HepG2 (cell line): ENCODE measurements at regions not wholly inside any gene's neighbourhood (a gene's known extent, or its start where the extent isn't known, plus 50 kb on each side); places are given as distances from the start of the nearest gene placed in this dataset.

Experiments
- ATAC-seq: fragments of 200-7000 bp; cut with Tn5 transposase; 3 replicates; pipeline ENCODE4 v1.9.1; 2020; ENCODE audit warnings: mild to moderate bottlenecking, moderate library complexity
- BruUV-seq: library from RNA; stranded (reverse); fragments of 400-500 nt; replicated peaks from 2 replicates; lab custom pipeline; 2021; lab: Mats Ljungman, UMichigan
- CTCF ChIA-PET: fragments of 300-600 bp; formaldehyde crosslinking; extraction: SDS; loops from one replicate; lab custom pipeline; 2021; ENCODE audit warnings: low total read pairs, inconsistent platforms, low intra/inter-chr PET ratio; lab: Yijun Ruan, JAX
- POLR2A ChIA-PET: fragments of 350-600 bp; sonication (Branson Sonifier 250); formaldehyde crosslinking; loops from one replicate; lab custom pipeline; 2020; ENCODE audit warnings: antibody characterized with exemption, inconsistent platforms; lab: Yijun Ruan, JAX
- DNase-seq: peaks from one replicate; pipeline ENCODE4 v3.0.0-alpha.2; 2015; ENCODE audit warnings: low spot score
- FAIRE-seq: peaks from 3 replicates; lab custom pipeline; 2011; peaks lifted over from hg19 to GRCh38; lab: Jason Lieb, UNC
- H2AFZ ChIP-seq: one replicate; pipeline ENCODE4 v1.6.1; 2011; ENCODE audit warnings: low read length, inconsistent platforms
- H3K27ac ChIP-seq: fragments of 300-600 bp; 3 replicates; pipeline ENCODE4 v1.8.0; 2011; ENCODE audit warnings: mixed run types, mild to moderate bottlenecking, mixed read lengths, low read length, inconsistent platforms; ENCODE audit not compliant: insufficient read depth; ENCODE audit errors: extremely low read length
- H3K27me3 ChIP-seq, 2 experiments: fragments of 200-600 bp in 1 of 2; 2 replicates in 1 of 2; 3 replicates in 1 of 2; pipeline versions ENCODE4 v1.6.0 to v1.8.0; 2011; ENCODE audit warnings: low read length in 2 of 2, mild to moderate bottlenecking in 2 of 2, moderate library complexity in 2 of 2, inconsistent platforms in 1 of 2; ENCODE audit not compliant: insufficient read depth in 2 of 2, control insufficient read depth in 1 of 2
- H3K36me3 ChIP-seq, 2 experiments: fragments of 200-600 bp in 1 of 2; replicated peaks in 1 of 2; 2 replicates in 1 of 2; 3 replicates in 1 of 2; pipeline versions ENCODE4 v1.5.1 to v1.8.0; 2011; ENCODE audit warnings: low read length in 2 of 2, inconsistent platforms in 1 of 2; ENCODE audit not compliant: insufficient read depth in 2 of 2, control insufficient read depth in 1 of 2
- H3K4me1 ChIP-seq: 2 replicates; pipeline ENCODE4 v1.5.1; 2012; ENCODE audit warnings: low read length, inconsistent platforms; ENCODE audit not compliant: insufficient read depth
- H3K4me2 ChIP-seq: 2 replicates; pipeline ENCODE4 v1.6.0; 2011; ENCODE audit warnings: low read depth, low read length, inconsistent platforms
- H3K4me3 ChIP-seq, 3 experiments: fragments of 200-600 bp in 1 of 3; sonication (generic), shearing (Covaris generic) in 1 of 3; replicated peaks in 1 of 3; 2 replicates each; pipeline ENCODE4 v1.5.1; 2011 to 2016; ENCODE audit warnings: low read length in 3 of 3, inconsistent platforms in 2 of 3, low read depth in 2 of 3, mild to moderate bottlenecking in 2 of 3, control low read depth in 1 of 3, mixed read lengths in 1 of 3; ENCODE audit not compliant: insufficient read depth in 1 of 3
- H3K79me2 ChIP-seq: one replicate; pipeline ENCODE4 v1.6.1; 2011; ENCODE audit warnings: low read length, inconsistent platforms; ENCODE audit not compliant: insufficient read depth
- H3K9ac ChIP-seq: 2 replicates; pipeline ENCODE4 v1.6.0; 2011; ENCODE audit warnings: mild to moderate bottlenecking, low read depth, low read length, inconsistent platforms; ENCODE audit not compliant: insufficient read depth
- H3K9me3 ChIP-seq: 2 replicates; pipeline ENCODE4 v1.5.1; 2012; ENCODE audit warnings: mild to moderate bottlenecking, low read length
- H4K20me1 ChIP-seq: 2 replicates; pipeline ENCODE4 v1.6.0; 2011; ENCODE audit warnings: inconsistent platforms, mild to moderate bottlenecking, low read length, moderate library complexity; ENCODE audit not compliant: insufficient read depth
- ATF7-NPFF ChIP-seq: sonication (generic); formaldehyde crosslinking; IDR thresholded peaks from 2 replicates; pipeline ENCODE4 v1.8.1; 2023; ENCODE audit warnings: mild to moderate bottlenecking, low read depth, missing genetic modification reagents, moderate library complexity
- ATRX ChIP-seq: sonication (generic); formaldehyde crosslinking; IDR thresholded peaks from 2 replicates; pipeline ENCODE4 v1.4.0; 2020; ENCODE audit warnings: missing genetic modification reagents, borderline replicate concordance
- EEA1 ChIP-seq: sonication (generic); formaldehyde crosslinking; IDR thresholded peaks from 2 replicates; pipeline ENCODE4 v1.5.1; 2020; ENCODE audit warnings: mild to moderate bottlenecking, missing genetic modification reagents, borderline replicate concordance
- ETV5 ChIP-seq: IDR thresholded peaks from 2 replicates; pipeline ENCODE4 v1.6.1; 2018; ENCODE audit warnings: missing biosample characterization, missing genetic modification reagents, inconsistent platforms, borderline replicate concordance
- FUBP1 ChIP-seq: sonication (generic); formaldehyde crosslinking; IDR thresholded peaks from 2 replicates; pipeline ENCODE4 v1.5.1; 2020; ENCODE audit warnings: missing genetic modification reagents, mild to moderate bottlenecking, borderline replicate concordance
- IKZF1 ChIP-seq: fragments of 450-650 bp; IDR thresholded peaks from 2 replicates; pipeline ENCODE4 v1.7.1; 2016
- NR1H2 ChIP-seq: sonication (generic); formaldehyde crosslinking; IDR thresholded peaks from 2 replicates; pipeline ENCODE4 v1.8.1; 2022; ENCODE audit warnings: low read depth, missing genetic modification reagents, borderline replicate concordance
- POLR2G ChIP-seq: fragments of 200-400 bp; formaldehyde crosslinking; IDR thresholded peaks from 2 replicates; pipeline ENCODE4 v1.6.1; 2018; ENCODE audit warnings: mild to moderate bottlenecking, low read depth, low read length, moderate library complexity
- YEATS2 ChIP-seq: sonication (generic); formaldehyde crosslinking; IDR thresholded peaks from 2 replicates; pipeline ENCODE4 v1.4.0; 2020; ENCODE audit warnings: missing genetic modification reagents, borderline replicate concordance
- ZFP1 ChIP-seq: IDR thresholded peaks from 2 replicates; pipeline ENCODE4 v1.6.1; 2016
- ZNF484 ChIP-seq: sonication (generic); formaldehyde crosslinking; IDR thresholded peaks from 2 replicates; pipeline ENCODE4 v1.5.1; 2020; ENCODE audit warnings: mild to moderate bottlenecking, low read depth, missing genetic modification reagents, borderline replicate concordance
- ZNF816 ChIP-seq: sonication (generic); formaldehyde crosslinking; IDR thresholded peaks from 2 replicates; pipeline ENCODE4 v1.8.0; 2022; ENCODE audit warnings: missing genetic modification reagents, mild to moderate bottlenecking, borderline replicate concordance
- ZSCAN30 ChIP-seq: sonication (generic); formaldehyde crosslinking; IDR thresholded peaks from 2 replicates; pipeline ENCODE4 v1.5.0; 2020; ENCODE audit warnings: mild to moderate bottlenecking, missing genetic modification reagents
- ZZZ3 ChIP-seq: sonication (generic); formaldehyde crosslinking; IDR thresholded peaks from 2 replicates; pipeline ENCODE4 v1.4.0; 2020; ENCODE audit warnings: missing genetic modification reagents, mild to moderate bottlenecking, borderline replicate concordance
- WGBS: methylation state at CpG from one replicate; pipeline ENCODE4 v1.1.6; 2017; ENCODE audit warnings: low lambda C conversion rate; 5-methylcytosine and 5-hydroxymethylcytosine counted together
- in situ Hi-C: cut with HindIII; loops from 2 replicates; pipeline ENCODE4 v1.10.0; 2017; ENCODE audit warnings: low pct_unique_long_range_greater_than_20kb; ENCODE audit not compliant: extremely low pct_ligation_motif_present
- intact Hi-C: fragments of 100-400 bp; cut with micrococcal nuclease; formaldehyde crosslinking; loops from one replicate; pipeline ENCODE4 v1.10.0; 2022; ENCODE audit not compliant: unreplicated experiment
- TF ChIP-seq, protein P1 (sequence below): sonication (generic); formaldehyde crosslinking; conservative IDR thresholded peaks from 2 replicates; pipeline ENCODE4 v1.4.0; 2020; ENCODE audit warnings: missing genetic modification reagents
- TF ChIP-seq, protein P2 (sequence below): fragments of 450-650 bp; IDR thresholded peaks from 2 replicates; pipeline ENCODE4 v1.6.1; 2016

DNA sequence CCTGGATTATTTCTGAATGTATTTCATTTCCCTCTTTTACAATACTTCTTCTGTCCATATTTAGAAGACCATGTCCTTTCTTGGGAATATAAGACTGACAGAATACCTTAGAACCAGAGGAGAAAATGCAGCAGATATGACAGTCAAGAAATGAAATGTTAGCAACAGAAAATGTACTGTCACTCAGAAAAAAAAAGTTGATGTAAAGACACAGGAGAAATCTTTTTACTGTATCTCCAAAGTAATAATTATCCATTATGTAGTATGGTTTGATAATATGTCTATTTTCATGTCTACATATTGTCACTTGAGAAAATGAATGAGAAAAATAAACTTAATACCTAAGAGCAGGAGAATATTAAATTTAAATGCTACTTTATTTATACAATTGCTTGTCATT is 652.1 kb downstream of the GABRG2 start (continued):
- no peak for TF ChIP-seq POLR2G
- TF ChIP-seq ATRX, result no peak
- no peak for TF ChIP-seq IKZF1
- TF ChIP-seq FUBP1 (CRISPR knock-in tag), result no peak
- TF ChIP-seq NR1H2 (CRISPR knock-in tag), result no peak
- TF ChIP-seq ZSCAN30 (CRISPR knock-in tag), result no peak
- no peak for TF ChIP-seq ZNF816
- TF ChIP-seq YEATS2 (CRISPR knock-in tag), result no peak

- no peak overlapping the region for H3K4me3 ChIP-seq
- H3K4me1 ChIP-seq, result no peaks in the 10 kb centered on the region
- TF ChIP-seq EEA1 (CRISPR knock-in tag) (no peak), ATF7-NPFF (CRISPR knock-in tag) (no peak), ETV5 (CRISPR knock-in tag) (no peak), ZNF484 (CRISPR knock-in tag) (no peak), ZFP1 (CRISPR knock-in tag) (no peak), ZZZ3 (CRISPR knock-in tag) (no peak)
- TF ChIP-seq, protein P1, sequence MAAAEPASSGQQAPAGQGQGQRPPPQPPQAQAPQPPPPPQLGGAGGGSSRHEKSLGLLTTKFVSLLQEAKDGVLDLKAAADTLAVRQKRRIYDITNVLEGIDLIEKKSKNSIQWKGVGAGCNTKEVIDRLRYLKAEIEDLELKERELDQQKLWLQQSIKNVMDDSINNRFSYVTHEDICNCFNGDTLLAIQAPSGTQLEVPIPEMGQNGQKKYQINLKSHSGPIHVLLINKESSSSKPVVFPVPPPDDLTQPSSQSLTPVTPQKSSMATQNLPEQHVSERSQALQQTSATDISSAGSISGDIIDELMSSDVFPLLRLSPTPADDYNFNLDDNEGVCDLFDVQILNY (CRISPR knock-in tag), result no peak
- TF ChIP-seq, protein P2, sequence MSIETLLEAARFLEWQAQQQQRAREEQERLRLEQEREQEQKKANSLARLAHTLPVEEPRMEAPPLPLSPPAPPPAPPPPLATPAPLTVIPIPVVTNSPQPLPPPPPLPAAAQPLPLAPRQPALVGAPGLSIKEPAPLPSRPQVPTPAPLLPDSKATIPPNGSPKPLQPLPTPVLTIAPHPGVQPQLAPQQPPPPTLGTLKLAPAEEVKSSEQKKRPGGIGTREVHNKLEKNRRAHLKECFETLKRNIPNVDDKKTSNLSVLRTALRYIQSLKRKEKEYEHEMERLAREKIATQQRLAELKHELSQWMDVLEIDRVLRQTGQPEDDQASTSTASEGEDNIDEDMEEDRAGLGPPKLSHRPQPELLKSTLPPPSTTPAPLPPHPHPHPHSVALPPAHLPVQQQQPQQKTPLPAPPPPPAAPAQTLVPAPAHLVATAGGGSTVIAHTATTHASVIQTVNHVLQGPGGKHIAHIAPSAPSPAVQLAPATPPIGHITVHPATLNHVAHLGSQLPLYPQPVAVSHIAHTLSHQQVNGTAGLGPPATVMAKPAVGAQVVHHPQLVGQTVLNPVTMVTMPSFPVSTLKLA, result no peak
- in situ Hi-C loops, result no loop called here
- no peak overlapping the region for H3K4me2 ChIP-seq
- peaks cover 86% of the 10 kb centered on the region for H3K9me3 ChIP-seq
- no peak overlapping the region for H2AFZ ChIP-seq
- H3K9ac ChIP-seq, result no peak overlapping the region
- FAIRE-seq (no peak), DNase-seq (no peak), ATAC-seq (no peak)
- ChIA-PET POLR2A (no interaction called here), CTCF (no interaction called here)
- H3K27ac ChIP-seq, result no peak overlapping the region
- no peaks in the 10 kb centered on the region for H4K20me1 ChIP-seq
- no TSS peak for BruUV-seq
- WGBS, result 5% methylated on average over 1 of the region's 1 CpG
- intact Hi-C loops, result no loop called here
- no peaks in the 10 kb centered on the region for H3K27me3 ChIP-seq
- no peaks in the 10 kb centered on the region for H3K79me2 ChIP-seq
- H3K36me3 ChIP-seq, result no peaks in the 10 kb centered on the region
Measured at GRCh38 chr5:162721125-162721524, 653.6 kb downstream of the GABRG2 start.
